ENCODE measurements at regions not wholly inside any gene's neighbourhood (a gene's known extent, or its start where the extent isn't known, plus 50 kb on each side); places are given as distances from the start of the nearest gene placed in this dataset.

DNA sequence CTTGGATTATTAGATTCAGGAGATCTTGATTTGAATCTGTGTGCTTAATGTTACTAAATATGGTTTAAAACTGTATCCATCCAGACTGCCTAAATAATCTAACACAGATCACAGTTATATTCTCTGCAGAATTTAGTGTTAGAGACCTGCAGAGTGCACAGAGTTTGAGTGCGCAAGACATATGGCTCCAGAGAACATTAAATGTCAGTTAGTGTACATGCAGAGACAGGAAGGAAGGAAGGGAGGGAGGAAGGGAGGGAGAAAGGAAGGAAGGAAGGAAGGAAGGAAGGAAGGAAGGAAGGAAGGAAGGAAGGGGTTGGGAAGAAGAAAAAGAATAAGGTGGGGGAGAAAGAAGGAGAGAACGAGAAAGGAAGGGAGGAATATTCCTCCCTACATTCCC is 210.0 kb upstream of the COX7C start:
- TF ChIP-seq, protein P1, sequence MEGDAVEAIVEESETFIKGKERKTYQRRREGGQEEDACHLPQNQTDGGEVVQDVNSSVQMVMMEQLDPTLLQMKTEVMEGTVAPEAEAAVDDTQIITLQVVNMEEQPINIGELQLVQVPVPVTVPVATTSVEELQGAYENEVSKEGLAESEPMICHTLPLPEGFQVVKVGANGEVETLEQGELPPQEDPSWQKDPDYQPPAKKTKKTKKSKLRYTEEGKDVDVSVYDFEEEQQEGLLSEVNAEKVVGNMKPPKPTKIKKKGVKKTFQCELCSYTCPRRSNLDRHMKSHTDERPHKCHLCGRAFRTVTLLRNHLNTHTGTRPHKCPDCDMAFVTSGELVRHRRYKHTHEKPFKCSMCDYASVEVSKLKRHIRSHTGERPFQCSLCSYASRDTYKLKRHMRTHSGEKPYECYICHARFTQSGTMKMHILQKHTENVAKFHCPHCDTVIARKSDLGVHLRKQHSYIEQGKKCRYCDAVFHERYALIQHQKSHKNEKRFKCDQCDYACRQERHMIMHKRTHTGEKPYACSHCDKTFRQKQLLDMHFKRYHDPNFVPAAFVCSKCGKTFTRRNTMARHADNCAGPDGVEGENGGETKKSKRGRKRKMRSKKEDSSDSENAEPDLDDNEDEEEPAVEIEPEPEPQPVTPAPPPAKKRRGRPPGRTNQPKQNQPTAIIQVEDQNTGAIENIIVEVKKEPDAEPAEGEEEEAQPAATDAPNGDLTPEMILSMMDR (IDR thresholded peaks at IDR 0.05; ENCODE audit: extremely low read depth, missing control alignments) = no peak
- no peak for DNase-seq (ENCODE audit: low spot score)

GRCh38 chr5:86411596-86411995 is 206.1 kb upstream of the COX7C start:
- TF ChIP-seq, protein P1 (IDR thresholded peaks at IDR 0.05; ENCODE audit: extremely low read depth, missing control alignments) = no peak
- no peak for DNase-seq (ENCODE audit: low spot score)

DNA sequence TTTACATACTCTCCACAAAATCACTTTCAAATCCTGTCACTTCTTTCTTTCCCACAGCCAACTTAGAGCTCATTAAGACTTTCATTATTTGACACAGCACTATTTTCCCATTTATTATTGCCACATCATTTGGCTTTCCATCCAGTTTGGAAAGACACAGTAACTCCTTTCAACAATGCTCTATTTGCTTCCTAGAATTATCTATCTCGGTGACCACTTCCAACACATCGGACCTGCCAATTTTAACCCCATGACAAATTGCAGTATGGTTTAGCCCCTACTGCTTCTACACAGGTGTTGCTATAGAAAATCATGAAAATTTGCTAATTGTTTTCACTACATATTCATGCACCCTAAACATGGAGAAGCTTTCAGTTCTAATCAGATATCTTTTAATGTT is 190.6 kb upstream of the COX7C start:
- no peak for DNase-seq (ENCODE audit: low spot score)
- TF ChIP-seq, protein P1 (IDR thresholded peaks at IDR 0.05; ENCODE audit: extremely low read depth, missing control alignments) = no peak

- TF ChIP-seq, protein P1 (IDR thresholded peaks at IDR 0.05; ENCODE audit: extremely low read depth, missing control alignments) = no peak
- no peak for DNase-seq (ENCODE audit: low spot score)
Observed at GRCh38 chr5:86439593-86440110, 178.1 kb upstream of the COX7C start.

DNA sequence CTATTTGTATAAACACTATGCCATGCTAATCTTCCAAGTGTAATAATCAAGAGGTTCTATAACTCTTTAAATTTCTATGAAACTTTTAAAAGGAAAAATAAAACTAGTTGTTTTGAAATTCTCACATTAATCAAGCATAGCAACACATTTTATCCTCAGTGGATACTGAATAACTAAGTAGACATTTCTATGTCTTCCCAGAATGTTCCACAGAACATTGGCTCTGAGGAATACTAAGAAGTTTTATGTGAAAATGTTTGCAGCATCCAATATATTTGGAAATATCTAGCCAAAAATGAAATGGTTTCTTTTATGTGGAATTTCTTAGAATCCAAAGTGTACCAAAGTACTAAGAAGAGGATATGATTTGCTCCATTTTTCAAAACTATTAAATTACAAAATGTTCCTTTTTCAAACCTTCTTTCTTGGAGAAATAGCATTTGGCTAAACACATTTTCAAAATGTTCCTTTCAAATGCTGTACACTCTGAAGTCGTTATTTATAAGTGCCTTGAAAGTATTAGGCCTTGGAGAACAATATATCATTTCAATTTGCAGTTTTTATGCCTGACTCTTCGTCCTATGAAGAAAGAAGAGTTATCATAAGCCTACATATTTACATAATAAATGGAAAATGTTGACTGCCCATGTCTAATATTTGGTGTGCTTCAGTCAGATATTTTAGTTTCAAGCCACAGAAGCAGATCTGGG is 175.6 kb upstream of the COX7C start:
- no peak for DNase-seq (ENCODE audit: low spot score)
- TF ChIP-seq, protein P1 (IDR thresholded peaks at IDR 0.05; ENCODE audit: extremely low read depth, missing control alignments) = no peak

DNA sequence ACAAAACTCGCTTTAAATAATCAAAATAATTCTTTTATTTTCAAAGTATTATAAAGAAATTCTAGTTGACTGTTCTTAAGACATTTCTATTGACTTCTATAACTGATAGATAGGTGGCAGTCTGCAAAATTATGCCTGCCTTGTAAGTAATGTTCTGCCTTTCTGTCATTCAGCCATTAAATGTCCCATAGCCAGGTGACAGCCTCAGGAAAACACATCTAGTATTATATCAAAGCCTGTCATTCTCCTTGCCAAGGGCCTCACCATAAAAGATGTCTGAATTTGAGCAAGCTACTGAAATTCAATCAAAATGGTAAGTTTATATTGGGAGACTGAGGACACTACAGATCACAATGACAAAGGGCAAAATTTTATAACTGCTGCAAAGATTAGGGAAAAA is 170.4 kb upstream of the COX7C start:
- no peak for DNase-seq (ENCODE audit: low spot score)
- TF ChIP-seq, protein P1 (IDR thresholded peaks at IDR 0.05; ENCODE audit: extremely low read depth, missing control alignments) = no peak

- TF ChIP-seq, protein P1 (IDR thresholded peaks at IDR 0.05; ENCODE audit: extremely low read depth, missing control alignments) = no peak
Observed at GRCh38 chr5:86452251-86452650, 165.5 kb upstream of the COX7C start.

More at GRCh38 chr5:86452251-86452650, 165.5 kb upstream of the COX7C start:
- no peak for DNase-seq (ENCODE audit: low spot score)
